Nucleus accumbens (tissue), 56 donors: ENCODE measurements at regions not wholly inside any gene's neighbourhood (a gene's known extent, or its start where the extent isn't known, plus 50 kb on each side); places are given as distances from the start of the nearest gene placed in this dataset.
"Not testable (repeated sequence)": the region's sequence is repeated elsewhere in the genome, so short reads cannot be mapped to it uniquely, and the experiment has no call there.

Source experiments
- DNase-seq, 56 donors: peaks; one replicate each; lab custom pipeline; 2025; lab: John Stamatoyannopoulos, UW

- no peak for DNase-seq
Measured at GRCh38 chr15:66993090-66993489, 72.3 kb upstream of the SMAD3 start.

GRCh38 chr15:66993874-66994696, 71.3 kb upstream of the SMAD3 start:
- DNase-seq: no peak

- DNase-seq: no peak
Measured at GRCh38 chr15:66994927-66995656, 70.3 kb upstream of the SMAD3 start.

- DNase-seq: no peak
Measured at GRCh38 chr15:66996094-66996493, 69.3 kb upstream of the SMAD3 start.

- no peak for DNase-seq
Measured at GRCh38 chr15:66997212-66997611, 68.2 kb upstream of the SMAD3 start.

GRCh38 chr15:66998234-66998633, 67.2 kb upstream of the SMAD3 start:
- not testable (repeated sequence) for DNase-seq

GRCh38 chr15:66999046-66999968, 66.1 kb upstream of the SMAD3 start:
- DNase-seq: no peak

GRCh38 chr15:67000896-67001295, 64.5 kb upstream of the SMAD3 start:
- no peak for DNase-seq

GRCh38 chr15:67002368-67002767, 63.0 kb upstream of the SMAD3 start:
- no peak for DNase-seq

- DNase-seq: no peak
Measured at GRCh38 chr15:67003586-67003985, 61.8 kb upstream of the SMAD3 start.

- DNase-seq: no peak
Measured at GRCh38 chr15:67004142-67004541, 61.3 kb upstream of the SMAD3 start.

GRCh38 chr15:67005294-67005996, 60.0 kb upstream of the SMAD3 start:
- DNase-seq: no peak

GRCh38 chr15:67006083-67007065, 59.0 kb upstream of the SMAD3 start:
- DNase-seq: no peak

GRCh38 chr15:67009576-67010569, 55.5 kb upstream of the SMAD3 start:
- DNase-seq: no peak

GRCh38 chr15:67010898-67011616, 54.3 kb upstream of the SMAD3 start:
- no peak for DNase-seq

GRCh38 chr15:67011617-67012005, 53.8 kb upstream of the SMAD3 start:
- DNase-seq: no peak

GRCh38 chr15:67013696-67014095, 51.7 kb upstream of the SMAD3 start:
- no peak for DNase-seq
